IgD-negative memory B cell (primary cell): ENCODE measurements at regions not wholly inside any gene's neighbourhood (a gene's known extent, or its start where the extent isn't known, plus 50 kb on each side); places are given as distances from the start of the nearest gene placed in this dataset.
"Not testable (repeated sequence)": the region's sequence is repeated elsewhere in the genome, so short reads cannot be mapped to it uniquely, and the experiment has no call there.

ENCODE experiments used
- H3K27ac Mint-ChIP-seq, 3 donors: one replicate each; pipeline ENCODE4 v1.8.0; 2020 to 2022; ENCODE audit warnings: mild to moderate bottlenecking in 3 of 3, mixed read lengths in 3 of 3, moderate library complexity in 1 of 3
- H3K27me3 Mint-ChIP-seq: one replicate; pipeline ENCODE4 v1.8.0; 2021; ENCODE audit warnings: mixed read lengths
- H3K36me3 Mint-ChIP-seq: one replicate; pipeline ENCODE4 v1.8.0; 2020; ENCODE audit warnings: mild to moderate bottlenecking, mixed read lengths
- H3K4me1 Mint-ChIP-seq, 3 donors: one replicate each; pipeline ENCODE4 v1.8.0; 2020 to 2022; ENCODE audit warnings: mixed read lengths in 3 of 3, mild to moderate bottlenecking in 1 of 3
- H3K4me3 Mint-ChIP-seq, 4 donors: one replicate each; pipeline ENCODE4 v1.8.0; 2020 to 2022; ENCODE audit warnings: mild to moderate bottlenecking in 4 of 4, mixed read lengths in 4 of 4, moderate library complexity in 3 of 4
- H3K9me3 Mint-ChIP-seq, 3 donors: one replicate each; pipeline ENCODE4 v1.8.0; 2020 to 2021; ENCODE audit warnings: mixed read lengths in 3 of 3, mild to moderate bottlenecking in 1 of 3

DNA sequence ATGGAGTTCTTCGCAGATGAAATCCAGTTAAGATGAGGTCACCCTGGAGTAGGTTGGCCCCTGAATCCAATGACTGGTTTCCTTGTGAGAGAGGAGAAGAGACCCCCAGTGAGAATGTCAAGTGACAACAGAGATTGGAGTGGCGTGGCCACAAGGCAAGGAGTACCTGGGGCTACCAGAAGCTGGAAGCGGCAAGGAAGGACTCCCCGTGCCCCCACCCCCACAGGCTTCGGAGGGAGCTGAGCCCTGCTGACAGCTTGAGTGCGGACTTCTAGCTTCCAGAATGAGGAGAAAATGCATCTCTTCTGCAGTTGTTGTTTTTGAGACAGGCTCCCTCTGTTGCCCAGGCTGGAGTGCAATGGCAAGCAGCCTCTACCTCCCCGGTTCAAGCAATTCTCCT is 78.0 kb upstream of the HPCAL1 start:
- Mint-ChIP-seq H3K9me3 (no peaks in the 10 kb centered on the region), H3K4me1 (peaks cover 0 to 1% (median 0%) of the 10 kb centered on the region in 3 donors), H3K27ac (no peak overlapping the region), H3K27me3 (peaks cover 5% of the 10 kb centered on the region), H3K36me3 (peaks cover 4% of the 10 kb centered on the region), H3K4me3 (no peak overlapping the region)

DNA sequence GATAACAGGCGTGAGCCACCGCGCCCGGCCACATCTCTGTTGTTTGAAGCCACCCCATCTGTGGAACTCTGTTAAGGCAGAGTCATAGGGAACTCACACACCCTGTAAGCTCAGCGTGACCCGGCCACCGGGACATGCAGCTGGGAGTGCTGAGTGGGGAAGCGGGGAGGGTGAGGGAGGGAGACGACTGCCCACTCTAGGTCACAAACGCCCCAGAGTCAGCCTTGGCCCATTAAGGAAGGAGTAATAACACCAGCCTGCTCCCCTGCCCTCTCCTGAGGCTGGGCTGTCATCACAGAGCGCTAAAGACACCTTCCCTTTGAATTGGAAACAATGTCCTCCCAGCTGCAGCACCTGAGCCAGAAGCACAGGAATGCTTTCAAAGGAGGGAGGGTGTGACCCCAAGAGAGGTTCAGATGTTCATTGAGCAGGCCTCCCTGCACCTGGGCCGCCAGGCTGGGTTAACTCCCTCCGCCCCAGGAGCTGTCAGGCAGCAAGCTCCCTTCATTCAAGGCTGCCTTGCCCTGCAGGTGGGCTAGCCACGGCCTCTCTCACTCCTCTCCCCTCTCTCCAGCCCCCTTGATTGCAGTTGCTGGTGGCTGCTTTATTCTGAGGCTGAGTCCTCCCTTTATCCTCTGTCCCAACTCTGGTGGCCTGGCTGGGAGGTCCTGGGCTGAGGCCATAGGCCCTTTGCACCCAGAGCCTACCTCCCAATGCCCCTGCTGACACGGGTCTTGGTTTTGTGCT is 77.2 kb upstream of the HPCAL1 start:
- peaks cover 0 to 1% (median 0%) of the 10 kb centered on the region in 3 donors for H3K4me1 Mint-ChIP-seq
- no peaks in the 10 kb centered on the region for H3K9me3 Mint-ChIP-seq
- no peak overlapping the region for H3K4me3 Mint-ChIP-seq
- H3K27ac Mint-ChIP-seq, result no peak overlapping the region
- peaks cover 5% of the 10 kb centered on the region for H3K27me3 Mint-ChIP-seq
- peaks cover 2% of the 10 kb centered on the region for H3K36me3 Mint-ChIP-seq

DNA sequence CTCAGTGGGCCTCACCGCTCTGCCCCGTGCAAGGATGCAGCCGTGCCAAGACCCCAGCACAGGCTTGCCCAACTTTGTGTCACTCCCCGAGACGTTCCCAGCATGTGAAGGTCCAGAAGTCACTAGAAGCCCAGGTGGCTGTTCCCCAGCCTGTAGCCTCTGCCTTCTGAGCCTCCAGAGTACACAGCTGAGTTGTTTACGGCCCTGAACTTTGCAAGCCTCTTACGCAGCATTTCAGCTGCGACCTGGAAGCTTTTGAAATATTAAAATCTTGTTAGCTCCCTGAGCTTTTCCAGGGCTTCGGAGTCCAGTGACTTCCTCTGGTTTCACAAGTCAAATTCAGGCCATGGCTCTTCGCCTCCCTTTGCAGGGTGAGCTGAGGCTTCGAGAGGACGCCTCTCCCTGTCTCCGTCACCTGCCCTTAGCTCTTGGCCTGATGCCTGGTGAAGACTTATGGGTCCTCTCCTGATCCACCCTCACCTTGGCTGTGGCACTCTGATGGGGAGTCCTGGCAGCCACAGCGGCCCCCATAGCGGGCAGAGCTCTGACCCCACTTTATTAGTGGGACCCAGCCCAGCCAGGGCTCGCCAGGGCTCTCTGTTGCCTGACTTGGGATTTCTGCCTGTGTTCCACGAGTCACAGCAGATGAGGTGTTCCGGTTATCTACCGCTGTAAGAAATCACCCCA is 76.5 kb upstream of the HPCAL1 start:
- Mint-ChIP-seq H3K9me3 (no peaks in the 10 kb centered on the region), H3K27ac (no peak overlapping the region), H3K4me3 (no peak overlapping the region), H3K36me3 (no peaks in the 10 kb centered on the region), H3K27me3 (peaks cover 3% of the 10 kb centered on the region), H3K4me1 (peaks cover 0 to 1% (median 0%) of the 10 kb centered on the region in 3 donors)

DNA sequence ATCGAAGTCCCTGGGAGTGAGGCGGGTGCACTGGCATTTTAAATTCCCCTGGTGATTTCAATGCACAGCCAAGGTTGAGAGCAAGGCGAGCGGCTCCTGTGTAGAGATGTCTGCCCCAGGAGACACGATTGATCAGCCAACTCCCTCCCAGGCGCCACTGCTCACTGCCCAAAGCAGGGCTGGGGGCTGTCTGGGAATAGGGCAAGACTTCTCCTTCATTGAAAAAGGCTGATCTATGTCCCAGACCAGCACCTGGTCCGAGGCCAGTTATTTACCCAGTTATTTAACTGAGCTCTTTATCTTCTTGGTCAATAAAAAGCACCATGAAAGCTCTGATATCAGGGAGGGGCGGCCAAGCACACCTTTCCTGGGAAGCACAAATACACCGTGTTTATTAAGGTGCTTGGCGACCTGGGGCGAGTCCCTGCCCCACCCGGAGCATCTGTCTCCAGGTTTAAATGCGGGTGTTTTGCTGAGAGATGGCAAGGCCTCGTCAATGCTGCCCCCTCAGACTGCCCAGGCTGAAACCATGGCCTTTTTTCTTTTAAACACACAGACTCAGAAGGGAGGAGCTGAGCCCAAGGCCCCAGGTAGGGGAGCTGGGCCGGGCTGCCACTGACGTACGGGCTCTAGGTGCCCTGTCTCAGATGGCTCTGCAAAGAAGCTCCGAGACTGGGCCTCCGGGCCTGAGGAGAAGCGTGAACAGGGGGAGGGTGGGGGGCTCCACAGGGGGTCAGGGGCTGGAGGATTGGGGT is 73.9 kb upstream of the HPCAL1 start:
- no peaks in the 10 kb centered on the region for H3K36me3 Mint-ChIP-seq
- peaks cover 3% of the 10 kb centered on the region for H3K27me3 Mint-ChIP-seq
- peaks cover 0 to 3% (median 0%) of the 10 kb centered on the region in 3 donors for H3K4me1 Mint-ChIP-seq
- H3K4me3 Mint-ChIP-seq, result no peak overlapping the region
- H3K27ac Mint-ChIP-seq, result no peak overlapping the region
- peaks cover 0 to under 1% (median 0%) of the 10 kb centered on the region in 3 donors for H3K9me3 Mint-ChIP-seq

DNA sequence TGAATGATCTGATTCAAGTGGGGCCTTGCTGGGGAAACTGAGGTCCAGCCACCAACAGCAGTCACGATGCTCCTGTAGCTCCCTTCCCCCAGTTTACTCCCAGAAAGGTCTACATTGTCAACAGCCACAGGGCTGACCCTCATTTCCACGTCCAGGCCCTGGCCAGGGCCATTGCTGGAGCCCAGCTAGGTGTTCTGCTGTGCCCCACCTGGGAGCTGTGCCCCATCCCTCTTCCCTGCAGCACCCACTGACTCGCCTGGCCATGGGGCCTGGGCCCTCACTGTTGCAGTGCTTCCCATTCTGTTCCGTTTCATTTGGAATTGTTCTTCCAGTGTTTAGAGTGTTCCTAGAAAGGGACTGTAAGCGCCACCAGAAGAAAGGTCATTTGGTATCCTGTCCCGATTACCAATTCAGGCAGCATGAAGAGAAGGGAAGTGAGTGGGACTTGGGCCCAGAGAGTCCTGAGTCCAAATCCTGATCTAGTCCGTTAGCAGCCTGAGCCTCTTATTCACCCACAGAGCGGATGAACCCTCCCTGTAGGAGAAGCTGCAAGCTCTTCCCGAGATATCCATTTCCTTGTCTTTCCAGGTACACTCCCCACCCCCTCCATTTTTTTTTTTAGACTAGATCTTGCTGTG is 73.1 kb upstream of the HPCAL1 start:
- H3K4me3 Mint-ChIP-seq, result no peak overlapping the region
- H3K27me3 Mint-ChIP-seq, result peaks cover 3% of the 10 kb centered on the region
- H3K4me1 Mint-ChIP-seq, result peaks cover 0 to 4% (median 0%) of the 10 kb centered on the region in 3 donors
- no peaks in the 10 kb centered on the region for H3K36me3 Mint-ChIP-seq
- H3K27ac Mint-ChIP-seq, result no peak overlapping the region
- H3K9me3 Mint-ChIP-seq, result peaks cover 0 to 2% (median 0%) of the 10 kb centered on the region in 3 donors

DNA sequence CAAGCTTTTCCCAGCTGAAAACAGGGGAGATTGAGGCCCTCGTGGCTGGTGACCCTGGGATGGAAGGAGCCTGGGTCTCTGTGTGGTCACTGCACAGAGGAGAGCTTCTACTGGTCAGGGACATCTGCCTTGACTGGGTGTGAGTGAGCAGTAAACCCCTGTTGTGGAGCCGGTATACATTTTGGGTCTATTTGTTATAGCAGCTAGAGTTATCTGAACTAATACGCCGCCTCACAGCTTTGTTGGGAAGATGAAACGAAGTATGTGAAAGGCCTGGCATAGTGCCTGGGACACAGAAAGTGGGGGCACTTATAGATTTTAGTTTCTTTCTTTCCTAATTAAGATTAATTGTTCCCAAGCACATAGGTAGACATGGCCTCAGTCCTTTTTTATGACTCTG is 72.2 kb upstream of the HPCAL1 start:
- Mint-ChIP-seq H3K27ac (no peak overlapping the region), H3K36me3 (no peaks in the 10 kb centered on the region), H3K4me3 (no peak overlapping the region), H3K4me1 (peaks cover 0 to 4% (median 0%) of the 10 kb centered on the region in 3 donors), H3K9me3 (peaks cover 0 to 2% (median 0%) of the 10 kb centered on the region in 3 donors), H3K27me3 (peaks cover 3% of the 10 kb centered on the region)

DNA sequence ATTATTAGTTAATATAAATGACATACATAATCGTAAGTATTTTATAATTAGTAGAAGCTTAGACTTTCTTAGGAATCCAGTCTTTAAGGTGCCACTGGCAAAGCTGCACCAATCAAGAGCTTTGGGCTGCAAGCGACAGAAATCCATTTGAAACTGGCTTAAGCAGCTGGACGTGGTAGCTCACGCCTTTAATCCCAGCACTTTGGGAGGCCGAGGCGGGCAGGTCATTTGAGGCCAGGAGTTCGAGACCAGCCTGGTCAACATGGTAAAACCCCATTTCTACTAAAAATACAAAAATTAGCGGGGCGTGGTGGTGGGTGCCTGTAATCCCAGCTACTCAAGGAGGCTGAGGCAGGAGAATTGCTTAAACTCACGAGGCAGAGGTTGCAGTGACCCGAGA is 71.8 kb upstream of the HPCAL1 start:
- H3K4me1 Mint-ChIP-seq, H3K36me3 Mint-ChIP-seq, H3K4me3 Mint-ChIP-seq, H3K9me3 Mint-ChIP-seq, H3K27me3 Mint-ChIP-seq, H3K27ac Mint-ChIP-seq: not testable (repeated sequence)

DNA sequence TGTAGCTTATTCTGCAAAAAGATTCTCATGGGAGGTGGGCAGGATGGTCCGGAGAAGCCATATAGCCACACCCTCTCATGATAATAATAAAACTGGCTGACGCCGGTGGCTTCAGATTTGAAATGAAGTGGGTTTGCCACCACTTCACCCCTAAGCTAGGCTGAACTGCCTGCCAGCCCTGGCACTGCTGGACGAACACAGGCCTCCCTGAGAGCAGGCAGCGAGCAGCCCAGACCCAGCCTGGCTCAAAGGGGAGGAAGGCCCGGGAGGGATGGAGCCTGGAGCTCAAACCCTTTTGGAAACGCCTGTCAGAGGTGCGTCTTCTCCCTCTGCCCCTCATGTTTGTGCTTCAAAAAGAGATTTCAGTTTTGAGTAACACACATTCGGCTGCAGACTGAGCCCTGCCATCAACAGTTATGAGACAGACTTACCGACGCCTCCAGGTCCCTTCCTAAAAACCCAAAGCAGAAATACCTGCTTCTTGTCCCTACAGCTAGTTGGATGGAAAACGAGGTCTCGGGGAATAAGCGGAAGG is 71.1 kb upstream of the HPCAL1 start:
- Mint-ChIP-seq H3K36me3 (no peaks in the 10 kb centered on the region), H3K27ac (no peak overlapping the region), H3K4me1 (peaks cover 0 to 4% (median 0%) of the 10 kb centered on the region in 3 donors), H3K9me3 (peaks cover 0 to 2% (median 0%) of the 10 kb centered on the region in 3 donors), H3K27me3 (peaks cover 7% of the 10 kb centered on the region), H3K4me3 (no peak overlapping the region)

DNA sequence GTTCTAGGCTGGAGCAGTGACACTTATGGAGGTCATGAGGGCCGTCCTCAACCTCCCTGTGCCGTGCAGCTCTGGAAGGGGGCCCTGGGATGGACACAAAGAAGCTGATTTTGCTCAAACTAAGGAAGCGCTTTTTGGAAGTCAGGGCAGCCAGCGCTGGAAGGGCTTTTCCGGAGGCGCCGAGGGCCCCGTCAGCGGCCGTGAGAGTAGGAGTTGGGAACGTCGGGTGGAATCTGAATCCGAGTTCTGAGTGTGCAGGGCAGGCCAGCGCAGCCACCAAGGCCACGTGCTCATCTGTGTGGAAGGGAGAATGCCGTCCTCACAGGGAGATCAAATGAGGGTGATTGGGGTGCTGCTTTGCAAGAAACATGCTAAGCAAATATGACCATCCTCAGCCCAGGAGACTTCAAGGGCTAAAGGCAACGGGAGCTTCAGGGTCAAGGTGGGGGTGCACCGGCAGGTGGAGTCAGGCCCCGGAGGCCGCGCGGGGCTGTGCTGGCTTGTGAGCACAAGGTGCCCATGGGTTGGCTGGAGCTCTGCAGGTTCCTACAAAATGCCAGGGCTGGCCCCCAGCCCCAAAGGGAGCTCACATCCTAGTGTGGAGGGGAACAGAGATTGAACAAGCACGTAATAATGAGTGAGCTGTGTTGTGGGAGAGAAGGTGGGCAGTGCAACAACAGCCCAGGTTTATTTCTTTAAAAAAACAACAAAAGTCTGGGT is 70.4 kb upstream of the HPCAL1 start:
- Mint-ChIP-seq H3K4me3 (no peak overlapping the region), H3K27ac (no peak overlapping the region), H3K9me3 (peaks cover 0 to 2% (median 0%) of the 10 kb centered on the region in 3 donors), H3K36me3 (no peaks in the 10 kb centered on the region), H3K4me1 (peaks cover 0 to 4% (median 0%) of the 10 kb centered on the region in 3 donors), H3K27me3 (peaks cover 7% of the 10 kb centered on the region)

DNA sequence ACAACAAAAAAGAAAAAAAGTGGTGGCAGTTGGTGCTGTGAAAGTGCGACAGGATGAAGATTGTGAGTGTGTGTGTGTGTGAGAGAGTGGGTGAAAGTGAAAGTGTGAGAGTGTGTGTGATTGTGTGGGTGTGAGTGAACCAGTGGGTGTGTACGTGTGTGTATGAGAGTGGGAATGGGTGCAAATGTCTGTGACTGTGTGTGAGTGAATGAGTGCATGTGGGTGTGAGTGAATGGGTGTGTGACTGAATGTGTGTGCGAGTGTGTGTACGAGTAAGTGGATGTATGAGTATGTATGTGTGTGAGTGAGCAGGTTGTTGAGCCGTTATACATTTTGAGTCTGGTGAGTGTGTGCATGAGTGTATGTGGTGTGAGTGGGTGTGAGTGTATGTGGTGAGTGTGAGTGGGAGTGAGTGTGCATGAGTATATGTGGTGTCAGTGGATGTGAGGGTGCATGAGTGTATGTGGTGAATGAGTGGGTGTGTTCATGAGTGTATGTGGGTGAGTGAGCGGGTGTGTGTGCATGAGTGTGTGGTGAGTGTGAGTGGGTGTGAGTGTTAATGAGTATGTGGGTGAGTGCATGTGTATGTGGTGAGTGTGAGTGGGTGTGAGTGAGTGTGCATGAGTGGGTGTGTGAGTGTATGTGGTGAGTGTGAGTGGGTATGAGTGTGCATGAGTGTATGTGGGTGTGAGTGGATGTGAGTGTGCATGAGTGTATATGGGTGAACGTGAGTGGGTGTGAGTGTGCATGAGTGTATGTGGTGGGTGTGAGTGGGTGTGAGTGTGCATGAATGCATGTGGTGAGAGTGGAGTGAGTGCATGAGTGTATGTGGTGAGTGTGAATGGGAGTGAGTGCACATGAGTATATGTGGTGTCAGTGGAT is 69.3 kb upstream of the HPCAL1 start:
- H3K27ac Mint-ChIP-seq, result no peak overlapping the region
- H3K9me3 Mint-ChIP-seq, result peaks cover 0 to 2% (median 0%) of the 10 kb centered on the region in 3 donors
- H3K27me3 Mint-ChIP-seq, result peaks cover 6% of the 10 kb centered on the region
- no peaks in the 10 kb centered on the region for H3K36me3 Mint-ChIP-seq
- H3K4me1 Mint-ChIP-seq, result peaks cover 0 to 4% (median 0%) of the 10 kb centered on the region in 3 donors
- H3K4me3 Mint-ChIP-seq, result no peak overlapping the region

DNA sequence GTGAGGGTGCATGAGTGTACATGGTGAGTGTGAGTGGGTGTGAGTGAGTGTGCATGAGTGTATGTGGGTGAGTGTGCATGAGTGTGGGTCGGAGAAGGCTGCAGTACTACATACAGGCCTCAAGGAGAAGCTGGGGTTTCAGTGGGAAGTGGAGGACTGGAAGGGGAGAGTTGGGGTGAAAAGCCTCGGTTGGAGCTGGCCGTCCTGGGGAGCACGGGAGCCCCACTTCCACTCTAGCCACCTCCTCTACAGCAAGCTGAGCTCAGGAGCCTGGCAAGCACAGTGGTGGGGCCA is 68.7 kb upstream of the HPCAL1 start:
- Mint-ChIP-seq H3K4me1 (peaks cover 0 to 4% (median 0%) of the 10 kb centered on the region in 3 donors), H3K27me3 (peaks cover 4% of the 10 kb centered on the region), H3K36me3 (no peaks in the 10 kb centered on the region), H3K4me3 (no peak overlapping the region), H3K9me3 (peaks cover 0 to 2% (median 0%) of the 10 kb centered on the region in 3 donors), H3K27ac (no peak overlapping the region)

DNA sequence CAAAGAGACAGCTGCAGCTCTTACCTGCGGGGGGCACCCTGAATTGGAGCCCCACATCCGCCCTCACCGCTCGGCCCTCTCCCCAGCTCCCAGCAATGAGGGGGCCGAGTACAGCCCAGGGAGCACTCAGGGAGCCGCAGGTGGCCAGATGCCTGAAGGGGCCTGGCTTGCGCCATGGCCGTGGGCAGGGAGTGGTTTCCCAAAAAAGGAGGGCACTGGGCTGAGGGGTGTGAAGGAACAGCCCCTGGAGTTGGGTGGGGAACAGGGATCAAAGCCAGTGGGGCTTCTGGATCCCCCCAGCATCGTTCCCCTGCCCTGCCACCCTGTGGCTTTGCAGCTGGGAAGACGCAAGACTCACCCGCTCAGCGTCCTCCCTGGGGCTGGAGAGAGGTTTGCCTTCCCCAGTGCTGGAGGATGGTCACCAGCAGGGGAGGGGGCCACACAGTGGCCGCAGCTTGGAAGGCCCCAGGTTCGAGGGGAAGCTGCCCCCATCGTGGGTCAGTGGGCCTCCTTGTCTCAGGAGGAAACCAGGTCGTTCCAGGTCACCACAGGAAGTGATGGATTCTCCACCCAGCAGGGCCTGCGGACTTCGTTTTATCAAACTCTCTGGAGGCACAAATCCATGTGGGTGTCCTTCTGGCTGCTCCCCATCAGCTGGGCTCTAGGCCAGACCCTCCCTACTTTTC is 68.2 kb upstream of the HPCAL1 start:
- no peak overlapping the region for H3K4me3 Mint-ChIP-seq
- H3K27ac Mint-ChIP-seq, result no peak overlapping the region
- H3K4me1 Mint-ChIP-seq, result peaks cover 0 to 4% (median 0%) of the 10 kb centered on the region in 3 donors
- peaks cover 0 to 2% (median 0%) of the 10 kb centered on the region in 3 donors for H3K9me3 Mint-ChIP-seq
- H3K36me3 Mint-ChIP-seq, result no peaks in the 10 kb centered on the region
- peaks cover 4% of the 10 kb centered on the region for H3K27me3 Mint-ChIP-seq
